ENCODE measurements at regions not wholly inside any gene's neighbourhood (a gene's known extent, or its start where the extent isn't known, plus 50 kb on each side); places are given as distances from the start of the nearest gene placed in this dataset.
"Not testable (repeated sequence)": the region's sequence is repeated elsewhere in the genome, so short reads cannot be mapped to it uniquely, and the experiment has no call there.

- no peaks in the 10 kb centered on the region for H3K9me3 ChIP-seq
- no peak for TF ChIP-seq CTCF (IDR thresholded peaks at IDR 0.05; ENCODE audit: low read depth, low read length)
- H3K4me1 ChIP-seq = no peaks in the 10 kb centered on the region; the same call in 1 of the 2 replicates
- no peaks in the 10 kb centered on the region for H3K27me3 ChIP-seq
- DNase-seq = no peak
- H3K4me3 ChIP-seq (ENCODE audit: low read depth, low read length) = no peak overlapping the region
- H3K36me3 ChIP-seq = no peaks in the 10 kb centered on the region
Measured at GRCh38 chr13:50646070-50646469, 197.4 kb downstream of the DLEU7 start.

- no peak overlapping the region for H3K4me3 ChIP-seq (ENCODE audit: low read depth, low read length)
- no peak for DNase-seq
- TF ChIP-seq CTCF (IDR thresholded peaks at IDR 0.05; ENCODE audit: low read depth, low read length) = no peak
- H3K9me3 ChIP-seq = no peaks in the 10 kb centered on the region
- H3K36me3 ChIP-seq = no peaks in the 10 kb centered on the region
- no peaks in the 10 kb centered on the region for H3K27me3 ChIP-seq
- H3K4me1 ChIP-seq = no peaks in the 10 kb centered on the region; the same call in 1 of the 2 replicates
Measured at GRCh38 chr13:50649211-50649610, 194.3 kb downstream of the DLEU7 start.

GRCh38 chr13:50650592-50651504, 192.6 kb downstream of the DLEU7 start:
- Histone ChIP-seq H3K9me3 (no peaks in the 10 kb centered on the region), H3K27me3 (no peaks in the 10 kb centered on the region), H3K4me1 (no peaks in the 10 kb centered on the region; the same call in 1 of the 2 replicates), H3K36me3 (no peaks in the 10 kb centered on the region), H3K4me3 (ENCODE audit: low read depth, low read length) (no peak overlapping the region)
- no peak for TF ChIP-seq CTCF (IDR thresholded peaks at IDR 0.05; ENCODE audit: low read depth, low read length)
- no peak for DNase-seq

- TF ChIP-seq CTCF (IDR thresholded peaks at IDR 0.05; ENCODE audit: low read depth, low read length) = no peak
- no peaks in the 10 kb centered on the region for H3K4me1 ChIP-seq
- H3K27me3 ChIP-seq = no peaks in the 10 kb centered on the region
- H3K36me3 ChIP-seq = no peaks in the 10 kb centered on the region
- H3K4me3 ChIP-seq (ENCODE audit: low read depth, low read length) = no peak overlapping the region
- DNase-seq = no peak
- no peaks in the 10 kb centered on the region for H3K9me3 ChIP-seq
Measured at GRCh38 chr13:50651922-50652321, 191.6 kb downstream of the DLEU7 start.

GRCh38 chr13:50654331-50654730, 189.2 kb downstream of the DLEU7 start:
- Histone ChIP-seq H3K36me3 (no peaks in the 10 kb centered on the region), H3K9me3 (no peaks in the 10 kb centered on the region), H3K4me3 (ENCODE audit: low read depth, low read length) (no peak overlapping the region), H3K27me3 (no peaks in the 10 kb centered on the region), H3K4me1 (no peaks in the 10 kb centered on the region)
- TF ChIP-seq CTCF (IDR thresholded peaks at IDR 0.05; ENCODE audit: low read depth, low read length) = no peak
- no peak for DNase-seq

GRCh38 chr13:50661881-50662280, 181.6 kb downstream of the DLEU7 start:
- not testable (repeated sequence) for H3K9me3 ChIP-seq; H3K4me1 ChIP-seq; H3K4me3 ChIP-seq (ENCODE audit: low read depth, low read length); H3K36me3 ChIP-seq; H3K27me3 ChIP-seq; DNase-seq
